ENCODE measurements at regions not wholly inside any gene's neighbourhood (a gene's known extent, or its start where the extent isn't known, plus 50 kb on each side); places are given as distances from the start of the nearest gene placed in this dataset.

GRCh38 chr1:222358100-222358499 lies 189.8 kb downstream of the HHIPL2 start:
- no peak for DNase-seq

- no peak for DNase-seq
These were observed 190.7 kb downstream of the HHIPL2 start for GRCh38 chr1:222357252-222357651.

- DNase-seq, result no peak
These were observed 200.3 kb downstream of the HHIPL2 start for GRCh38 chr1:222347627-222348026.

- DNase-seq, result no peak
These were observed 200.9 kb downstream of the HHIPL2 start for GRCh38 chr1:222346955-222347354.

- DNase-seq, result no peak
These were observed 208.4 kb downstream of the HHIPL2 start for GRCh38 chr1:222339376-222339947.

- DNase-seq, result no peak
These were observed 212.3 kb downstream of the HHIPL2 start for GRCh38 chr1:222335586-222335985.

GRCh38 chr1:222334026-222334680 lies 213.8 kb downstream of the HHIPL2 start:
- DNase-seq, result no peak

- DNase-seq, result no peak
These were observed 216.1 kb downstream of the HHIPL2 start for GRCh38 chr1:222331765-222332164.

- no peak for DNase-seq
These were observed 216.6 kb downstream of the HHIPL2 start for GRCh38 chr1:222331340-222331739.

- no peak for DNase-seq
These were observed 218.3 kb downstream of the HHIPL2 start for GRCh38 chr1:222329493-222330045.

- DNase-seq, result no peak
These were observed 221.2 kb downstream of the HHIPL2 start for GRCh38 chr1:222326710-222327036.

GRCh38 chr1:222326006-222326709 lies 221.7 kb downstream of the HHIPL2 start:
- DNase-seq, result no peak

- no peak for DNase-seq
These were observed 222.4 kb downstream of the HHIPL2 start for GRCh38 chr1:222325506-222325905.

- DNase-seq, result no peak
These were observed 233.1 kb downstream of the HHIPL2 start for GRCh38 chr1:222314839-222315238.

- DNase-seq, result no peak
These were observed 237.1 kb downstream of the HHIPL2 start for GRCh38 chr1:222310836-222311235.

GRCh38 chr1:222307621-222308020 lies 240.3 kb downstream of the HHIPL2 start:
- no peak for DNase-seq

GRCh38 chr1:222306512-222306911 lies 241.4 kb downstream of the HHIPL2 start:
- no peak for DNase-seq

GRCh38 chr1:222306011-222306410 lies 241.9 kb downstream of the HHIPL2 start:
- DNase-seq, result no peak

GRCh38 chr1:222301652-222302051 lies 246.3 kb downstream of the HHIPL2 start:
- no peak for DNase-seq

- DNase-seq, result no peak
These were observed 248.4 kb downstream of the HHIPL2 start for GRCh38 chr1:222299524-222299923.

- DNase-seq, result no peak
These were observed 257.0 kb downstream of the HHIPL2 start for GRCh38 chr1:222290866-222291265.

- no peak for DNase-seq
These were observed 259.9 kb downstream of the HHIPL2 start for GRCh38 chr1:222288053-222288452.

GRCh38 chr1:222286011-222286410 lies 261.9 kb downstream of the HHIPL2 start:
- no peak for DNase-seq

GRCh38 chr1:222285526-222285925 lies 262.4 kb downstream of the HHIPL2 start:
- no peak for DNase-seq
